NCI-H2029 (cell line): ENCODE measurements at regions not wholly inside any gene's neighbourhood (a gene's known extent, or its start where the extent isn't known, plus 50 kb on each side); places are given as distances from the start of the nearest gene placed in this dataset.

Source experiments
- DNase-seq: peaks from one replicate; lab custom pipeline; 2025; lab: John Stamatoyannopoulos, UW

GRCh38 chr3:124178531-124178930, 186.6 kb upstream of the ROPN1 start:
- DNase-seq, result no peak

- no peak for DNase-seq
These were observed 208.5 kb upstream of the ROPN1 start for GRCh38 chr3:124200407-124200806.

GRCh38 chr3:124201226-124201625, 209.3 kb upstream of the ROPN1 start:
- DNase-seq, result no peak

GRCh38 chr3:124201786-124202185, 209.9 kb upstream of the ROPN1 start:
- no peak for DNase-seq

- no peak for DNase-seq
These were observed 210.8 kb upstream of the ROPN1 start for GRCh38 chr3:124202754-124203153.

- DNase-seq, result no peak
These were observed 211.4 kb upstream of the ROPN1 start for GRCh38 chr3:124203292-124203691.

GRCh38 chr3:124206225-124207055, 214.5 kb upstream of the ROPN1 start:
- no peak for DNase-seq

- DNase-seq, result no peak
These were observed 215.2 kb upstream of the ROPN1 start for GRCh38 chr3:124207077-124207476.

- no peak for DNase-seq
These were observed 216.1 kb upstream of the ROPN1 start for GRCh38 chr3:124207873-124208485.

GRCh38 chr3:124209426-124209825, 217.5 kb upstream of the ROPN1 start:
- DNase-seq, result no peak

- no peak for DNase-seq
These were observed 219.0 kb upstream of the ROPN1 start for GRCh38 chr3:124210899-124211298.

GRCh38 chr3:124213641-124214040, 221.7 kb upstream of the ROPN1 start:
- no peak for DNase-seq

- no peak for DNase-seq
These were observed 225.6 kb upstream of the ROPN1 start for GRCh38 chr3:124217542-124217941.

- peak; percentile 60 for DNase-seq
These were observed 229.5 kb upstream of the ROPN1 start for GRCh38 chr3:124221422-124221821.

- DNase-seq, result no peak
These were observed 231.9 kb upstream of the ROPN1 start for GRCh38 chr3:124223853-124224252.

- DNase-seq, result no peak
These were observed 235.3 kb upstream of the ROPN1 start for GRCh38 chr3:124227150-124227630.

- no peak for DNase-seq
These were observed 237.5 kb upstream of the ROPN1 start for GRCh38 chr3:124229420-124229819.

- no peak for DNase-seq
These were observed 237.9 kb upstream of the ROPN1 start for GRCh38 chr3:124229836-124230235.

GRCh38 chr3:124230432-124230831, 238.5 kb upstream of the ROPN1 start:
- DNase-seq, result no peak

GRCh38 chr3:124230998-124231397, 239.1 kb upstream of the ROPN1 start:
- DNase-seq, result no peak

GRCh38 chr3:124234852-124235252, 242.9 kb upstream of the ROPN1 start:
- no peak for DNase-seq

- DNase-seq, result no peak
These were observed 243.5 kb upstream of the ROPN1 start for GRCh38 chr3:124235446-124235845.

GRCh38 chr3:124243177-124243859, 251.4 kb upstream of the ROPN1 start:
- no peak for DNase-seq
